ENCODE measurements at regions not wholly inside any gene's neighbourhood (a gene's known extent, or its start where the extent isn't known, plus 50 kb on each side); places are given as distances from the start of the nearest gene placed in this dataset.

- TF ChIP-seq MXI1 (IDR thresholded peaks at IDR 0.05; ENCODE audit: low read depth, low read length), result no peak
- no peak for TF ChIP-seq TAF1 (IDR thresholded peaks at IDR 0.05; ENCODE audit: borderline replicate concordance, low read depth, low read length)
- TF ChIP-seq, protein P1, sequence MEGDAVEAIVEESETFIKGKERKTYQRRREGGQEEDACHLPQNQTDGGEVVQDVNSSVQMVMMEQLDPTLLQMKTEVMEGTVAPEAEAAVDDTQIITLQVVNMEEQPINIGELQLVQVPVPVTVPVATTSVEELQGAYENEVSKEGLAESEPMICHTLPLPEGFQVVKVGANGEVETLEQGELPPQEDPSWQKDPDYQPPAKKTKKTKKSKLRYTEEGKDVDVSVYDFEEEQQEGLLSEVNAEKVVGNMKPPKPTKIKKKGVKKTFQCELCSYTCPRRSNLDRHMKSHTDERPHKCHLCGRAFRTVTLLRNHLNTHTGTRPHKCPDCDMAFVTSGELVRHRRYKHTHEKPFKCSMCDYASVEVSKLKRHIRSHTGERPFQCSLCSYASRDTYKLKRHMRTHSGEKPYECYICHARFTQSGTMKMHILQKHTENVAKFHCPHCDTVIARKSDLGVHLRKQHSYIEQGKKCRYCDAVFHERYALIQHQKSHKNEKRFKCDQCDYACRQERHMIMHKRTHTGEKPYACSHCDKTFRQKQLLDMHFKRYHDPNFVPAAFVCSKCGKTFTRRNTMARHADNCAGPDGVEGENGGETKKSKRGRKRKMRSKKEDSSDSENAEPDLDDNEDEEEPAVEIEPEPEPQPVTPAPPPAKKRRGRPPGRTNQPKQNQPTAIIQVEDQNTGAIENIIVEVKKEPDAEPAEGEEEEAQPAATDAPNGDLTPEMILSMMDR (IDR thresholded peaks at IDR 0.05), result no peak
- TF ChIP-seq RFX5 (IDR thresholded peaks at IDR 0.05; ENCODE audit: low read length), result no peak
Observed at GRCh38 chr12:85462888-85463287, 182.9 kb downstream of the ALX1 start.
